Fibroblast of the conjunctiva (primary cell): ENCODE measurements at regions not wholly inside any gene's neighbourhood (a gene's known extent, or its start where the extent isn't known, plus 50 kb on each side); places are given as distances from the start of the nearest gene placed in this dataset.

Source experiments
- DNase-seq: peaks from one replicate; pipeline ENCODE4 v3.0.0-alpha.2; 2010; ENCODE audit warnings: low read depth

GRCh38 chr6:169165561-169166300 is 87.9 kb downstream of the THBS2 start:
- DNase-seq, result no peak

- no peak for DNase-seq
These were observed 88.7 kb downstream of the THBS2 start for GRCh38 chr6:169164986-169165385.

- DNase-seq, result no peak
These were observed 89.2 kb downstream of the THBS2 start for GRCh38 chr6:169164451-169164850.

- DNase-seq, result no peak
These were observed 90.2 kb downstream of the THBS2 start for GRCh38 chr6:169163411-169163901.

- peak; percentile 76 for DNase-seq
These were observed 90.8 kb downstream of the THBS2 start for GRCh38 chr6:169162752-169163407.

GRCh38 chr6:169162249-169162648 is 91.4 kb downstream of the THBS2 start:
- DNase-seq, result no peak

- DNase-seq, result no peak
These were observed 92.0 kb downstream of the THBS2 start for GRCh38 chr6:169161572-169162167.

- DNase-seq, result no peak
These were observed 92.6 kb downstream of the THBS2 start for GRCh38 chr6:169160855-169161560.

GRCh38 chr6:169160091-169160854 is 93.4 kb downstream of the THBS2 start:
- DNase-seq, result no peak

- DNase-seq, result no peak
These were observed 94.3 kb downstream of the THBS2 start for GRCh38 chr6:169159331-169159730.

GRCh38 chr6:169158691-169159090 is 95.0 kb downstream of the THBS2 start:
- DNase-seq, result no peak

- peak; percentile 74 for DNase-seq
These were observed 95.5 kb downstream of the THBS2 start for GRCh38 chr6:169158174-169158573.

- no peak for DNase-seq
These were observed 96.2 kb downstream of the THBS2 start for GRCh38 chr6:169157197-169158148.

- no peak for DNase-seq
These were observed 96.9 kb downstream of the THBS2 start for GRCh38 chr6:169156793-169157147.

GRCh38 chr6:169156108-169156792 is 97.4 kb downstream of the THBS2 start:
- DNase-seq, result no peak

GRCh38 chr6:169155481-169155880 is 98.2 kb downstream of the THBS2 start:
- DNase-seq, result no peak

- no peak for DNase-seq
These were observed 100.2 kb downstream of the THBS2 start for GRCh38 chr6:169153401-169153800.

GRCh38 chr6:169146521-169146920 is 107.1 kb downstream of the THBS2 start:
- DNase-seq, result no peak

- DNase-seq, result peak; percentile 49
These were observed 107.6 kb downstream of the THBS2 start for GRCh38 chr6:169145991-169146501.

- peak; percentile 38 for DNase-seq
These were observed 108.2 kb downstream of the THBS2 start for GRCh38 chr6:169145496-169145895.
